ENCODE measurements at regions not wholly inside any gene's neighbourhood (a gene's known extent, or its start where the extent isn't known, plus 50 kb on each side); places are given as distances from the start of the nearest gene placed in this dataset.

DNA sequence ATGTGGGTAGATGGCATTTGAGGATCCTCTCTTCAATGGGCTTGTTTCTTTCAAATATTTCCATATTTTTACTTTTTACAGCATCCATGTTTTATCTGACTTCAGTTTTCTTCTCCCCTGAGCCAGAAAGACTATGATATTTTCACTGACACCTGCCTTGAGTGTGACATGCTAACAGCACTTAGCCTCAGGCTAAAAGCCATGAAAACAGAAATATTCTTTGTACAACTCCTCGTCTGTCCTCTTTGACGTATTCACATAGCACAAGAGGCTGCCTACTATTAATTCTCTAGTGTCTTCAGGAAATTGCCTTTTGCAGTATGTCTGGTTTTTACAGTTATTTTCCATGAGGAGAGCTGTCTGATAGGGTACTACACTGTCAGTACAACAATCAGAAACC is 215.0 kb downstream of the MAD2L1 start:
- Histone ChIP-seq H3K9me3 (replicated peaks; ENCODE audit: control insufficient read depth, insufficient read depth, low read length) (no peaks in the 10 kb centered on the region), H3K27ac (ENCODE audit: insufficient read depth, low read depth, low read length) (no peak overlapping the region), H3K4me3 (replicated peaks in 1 of 3; ENCODE audit: insufficient read depth in 1 of 3, low read depth in 1 of 3, low read length in 3 of 3) (no peak overlapping the region), H3K9ac (replicated peaks; ENCODE audit: extremely low read depth, insufficient read depth, low read length) (no peak overlapping the region), H3K79me2 (ENCODE audit: control insufficient read depth, insufficient read depth, low read length) (no peaks in the 10 kb centered on the region), H3K9me1 (replicated peaks; ENCODE audit: control insufficient read depth, extremely low read depth, insufficient read depth, low read length) (no peaks in the 10 kb centered on the region), H3K27me3 (ENCODE audit: control insufficient read depth in 2 of 2, insufficient read depth in 2 of 2, low read length in 2 of 2) (no peaks in the 10 kb centered on the region), H2AFZ (ENCODE audit: low read depth, low read length) (no peak overlapping the region), H3K36me3 (ENCODE audit: control insufficient read depth in 2 of 2, extremely low read depth in 1 of 2, insufficient read depth in 2 of 2, low read length in 2 of 2) (no peaks in the 10 kb centered on the region), H4K20me1 (replicated peaks; ENCODE audit: control insufficient read depth, extremely low read depth, insufficient read depth, low read length) (no peaks in the 10 kb centered on the region), H3K4me2 (ENCODE audit: insufficient read depth, low read length) (no peak overlapping the region), H3K4me1 (ENCODE audit: control insufficient read depth, extremely low read depth, insufficient read depth, low read length) (no peaks in the 10 kb centered on the region)
- no peak for TF ChIP-seq JUN (IDR thresholded peaks at IDR 0.05; ENCODE audit: borderline replicate concordance, insufficient read depth, insufficient read length, low read depth)
- TF ChIP-seq, protein P1, sequence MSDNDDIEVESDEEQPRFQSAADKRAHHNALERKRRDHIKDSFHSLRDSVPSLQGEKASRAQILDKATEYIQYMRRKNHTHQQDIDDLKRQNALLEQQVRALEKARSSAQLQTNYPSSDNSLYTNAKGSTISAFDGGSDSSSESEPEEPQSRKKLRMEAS (IDR thresholded peaks at IDR 0.05; ENCODE audit: insufficient read depth, insufficient read length) = no peak
- TF ChIP-seq POLR2A (IDR thresholded peaks at IDR 0.05; ENCODE audit: low read depth, low read length) = no peak
- TF ChIP-seq, protein P2, sequence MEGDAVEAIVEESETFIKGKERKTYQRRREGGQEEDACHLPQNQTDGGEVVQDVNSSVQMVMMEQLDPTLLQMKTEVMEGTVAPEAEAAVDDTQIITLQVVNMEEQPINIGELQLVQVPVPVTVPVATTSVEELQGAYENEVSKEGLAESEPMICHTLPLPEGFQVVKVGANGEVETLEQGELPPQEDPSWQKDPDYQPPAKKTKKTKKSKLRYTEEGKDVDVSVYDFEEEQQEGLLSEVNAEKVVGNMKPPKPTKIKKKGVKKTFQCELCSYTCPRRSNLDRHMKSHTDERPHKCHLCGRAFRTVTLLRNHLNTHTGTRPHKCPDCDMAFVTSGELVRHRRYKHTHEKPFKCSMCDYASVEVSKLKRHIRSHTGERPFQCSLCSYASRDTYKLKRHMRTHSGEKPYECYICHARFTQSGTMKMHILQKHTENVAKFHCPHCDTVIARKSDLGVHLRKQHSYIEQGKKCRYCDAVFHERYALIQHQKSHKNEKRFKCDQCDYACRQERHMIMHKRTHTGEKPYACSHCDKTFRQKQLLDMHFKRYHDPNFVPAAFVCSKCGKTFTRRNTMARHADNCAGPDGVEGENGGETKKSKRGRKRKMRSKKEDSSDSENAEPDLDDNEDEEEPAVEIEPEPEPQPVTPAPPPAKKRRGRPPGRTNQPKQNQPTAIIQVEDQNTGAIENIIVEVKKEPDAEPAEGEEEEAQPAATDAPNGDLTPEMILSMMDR (IDR thresholded peaks at IDR 0.05; ENCODE audit: extremely low read depth in 1 of 2, insufficient read depth in 1 of 2, low read depth in 1 of 2, low read length in 2 of 2) = no peak
- no peak for TF ChIP-seq GATA2 (IDR thresholded peaks at IDR 0.05; ENCODE audit: insufficient read depth, insufficient read length, low read depth, low read length)
- no peak for TF ChIP-seq MYC (IDR thresholded peaks at IDR 0.05; ENCODE audit: low read depth, low read length)
- POLR2A ChIA-PET = no interaction called here
- intact Hi-C loops (cut with micrococcal nuclease) (no loop called here), dilution Hi-C loops (cut with MboI; ENCODE audit: extremely low pct_ligation_motif_present, low sequenced_read_pairs) (no loop called here)
- BruUV-seq (replicated peaks) = no TSS peak
- DNase-seq (ENCODE audit: low read depth, low spot score) (no peak), FAIRE-seq (no peak)
- CTCF ChIA-PET = no interaction called here

DNA sequence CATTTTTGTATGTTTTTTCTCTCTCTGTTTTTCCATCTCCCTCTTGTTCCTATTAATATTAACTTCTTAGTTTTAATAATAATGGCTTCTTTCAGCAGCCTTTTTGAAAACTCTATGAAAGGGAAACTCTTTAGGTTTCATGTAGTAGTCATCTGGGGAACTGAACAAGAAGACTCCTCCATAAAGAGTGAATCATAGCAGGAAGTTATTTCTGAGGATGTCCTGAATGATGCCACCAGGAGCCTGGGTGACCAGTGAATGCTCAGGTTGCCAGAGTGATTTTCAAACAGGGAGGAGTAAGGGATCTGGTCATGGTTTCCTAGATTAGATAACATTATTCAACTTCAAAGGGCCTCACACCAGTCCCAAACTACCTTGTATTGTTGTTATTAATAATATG is 212.8 kb upstream of the PDE5A start:
- TF ChIP-seq FOS (IDR thresholded peaks at IDR 0.05; ENCODE audit: borderline replicate concordance, insufficient read depth, low read length) = no peak
- no peak for TF ChIP-seq EZH2 (IDR thresholded peaks at IDR 0.05; ENCODE audit: borderline replicate concordance, low read depth, low read length, severe bottlenecking)
- TF ChIP-seq POLR2AphosphoS5 (IDR thresholded peaks at IDR 0.05; ENCODE audit: insufficient read depth, low read depth, low read length) = no peak
- TF ChIP-seq, protein P2 (IDR thresholded peaks at IDR 0.05; ENCODE audit: extremely low read depth in 1 of 2, insufficient read depth in 1 of 2, low read depth in 1 of 2, low read length in 2 of 2) = no peak
- no peak for TF ChIP-seq GATA2 (IDR thresholded peaks at IDR 0.05; ENCODE audit: insufficient read depth, insufficient read length, low read depth, low read length)
- no peak for TF ChIP-seq MYC (IDR thresholded peaks at IDR 0.05; ENCODE audit: low read depth, low read length)
- TF ChIP-seq, protein P1 (IDR thresholded peaks at IDR 0.05; ENCODE audit: insufficient read depth, insufficient read length) = no peak
- no peaks in the 10 kb centered on the region for H3K79me2 ChIP-seq (ENCODE audit: control insufficient read depth, insufficient read depth, low read length)
- dilution Hi-C loops (cut with MboI; ENCODE audit: extremely low pct_ligation_motif_present, low sequenced_read_pairs) (no loop called here), intact Hi-C loops (cut with micrococcal nuclease) (no loop called here)
- no TSS peak for BruUV-seq (replicated peaks)
- H3K9me3 ChIP-seq (replicated peaks; ENCODE audit: control insufficient read depth, insufficient read depth, low read length) = no peaks in the 10 kb centered on the region
- no peak overlapping the region for H3K27ac ChIP-seq (ENCODE audit: insufficient read depth, low read depth, low read length)
- ChIA-PET CTCF (no interaction called here), POLR2A (no interaction called here)
- no peaks in the 10 kb centered on the region for H3K9me1 ChIP-seq (replicated peaks; ENCODE audit: control insufficient read depth, extremely low read depth, insufficient read depth, low read length)
- H3K36me3 ChIP-seq (ENCODE audit: control insufficient read depth in 2 of 2, extremely low read depth in 1 of 2, insufficient read depth in 2 of 2, low read length in 2 of 2) = no peaks in the 10 kb centered on the region
- no peak overlapping the region for H3K9ac ChIP-seq (replicated peaks; ENCODE audit: extremely low read depth, insufficient read depth, low read length)
- no peak for FAIRE-seq
- no peak overlapping the region for H3K4me3 ChIP-seq (replicated peaks in 1 of 3; ENCODE audit: insufficient read depth in 1 of 3, low read depth in 1 of 3, low read length in 3 of 3)
- H3K4me2 ChIP-seq (ENCODE audit: insufficient read depth, low read length) = no peak overlapping the region
- no peaks in the 10 kb centered on the region for H4K20me1 ChIP-seq (replicated peaks; ENCODE audit: control insufficient read depth, extremely low read depth, insufficient read depth, low read length)
- no peaks in the 10 kb centered on the region for H3K27me3 ChIP-seq (ENCODE audit: control insufficient read depth in 2 of 2, insufficient read depth in 2 of 2, low read length in 2 of 2)
- H3K4me1 ChIP-seq (ENCODE audit: control insufficient read depth, extremely low read depth, insufficient read depth, low read length) = no peaks in the 10 kb centered on the region
- H2AFZ ChIP-seq (ENCODE audit: low read depth, low read length) = no peak overlapping the region
- DNase-seq (ENCODE audit: low read depth, low spot score) = no peak
